Transverse colon (tissue), 4 donors: ENCODE measurements at regions not wholly inside any gene's neighbourhood (a gene's known extent, or its start where the extent isn't known, plus 50 kb on each side); places are given as distances from the start of the nearest gene placed in this dataset.

Experiments used
- DNase-seq: peaks from one replicate; pipeline ENCODE4 v3.0.0-alpha.2; 2019
- H3K27ac ChIP-seq, 4 donors: fragments of 200-600 bp; sonication (generic); 2 replicates each; pipeline ENCODE4 v1.5.1; 2016 to 2018; ENCODE audit warnings: inconsistent platforms in 4 of 4
- H3K27me3 ChIP-seq: fragments of 200-600 bp; sonication (generic); 2 replicates; pipeline ENCODE4 v1.5.1; 2017; ENCODE audit warnings: inconsistent platforms
- H3K36me3 ChIP-seq, 4 donors: fragments of 200-600 bp; sonication (generic); 2 replicates each; pipeline ENCODE4 v1.5.1; 2017 to 2019; ENCODE audit warnings: inconsistent platforms in 4 of 4
- H3K4me1 ChIP-seq, 4 donors: fragments of 200-600 bp; sonication (generic); 2 replicates each; pipeline ENCODE4 v1.5.1; 2017 to 2020; ENCODE audit warnings: inconsistent platforms in 4 of 4
- H3K4me3 ChIP-seq, 4 donors: fragments of 200-600 bp; sonication (generic); 1 replicate in 1 of 4; 2 replicates in 3 of 4; pipeline versions ENCODE4 v1.5.1 to v1.6.1; 2017 to 2019; ENCODE audit warnings: inconsistent platforms in 4 of 4
- H3K9me3 ChIP-seq, 2 donors: fragments of 200-600 bp; sonication (generic); 2 replicates each; pipeline ENCODE4 v1.5.1; 2017 to 2019; ENCODE audit warnings: inconsistent platforms in 2 of 2
- CTCF ChIP-seq, 5 experiments: fragments of 200-600 bp in 3 of 5; fragments of 450-650 bp in 2 of 5; sonication (generic) in 3 of 5; IDR thresholded peaks; 1 replicate in 2 of 5; 2 replicates in 3 of 5; pipeline ENCODE4 v1.5.1; 2016 to 2017; ENCODE audit warnings: antibody characterized with exemption in 5 of 5, inconsistent platforms in 3 of 5, mild to moderate bottlenecking in 2 of 5, moderate library complexity in 1 of 5
- EP300 ChIP-seq: sonication (generic); formaldehyde crosslinking; IDR thresholded peaks from one replicate; pipeline ENCODE4 v1.6.1; 2017; ENCODE audit warnings: antibody characterized with exemption, low read depth
- POLR2A ChIP-seq: fragments of 450-650 bp; IDR thresholded peaks from one replicate; pipeline ENCODE4 v1.6.1; 2016; ENCODE audit warnings: antibody characterized with exemption, mild to moderate bottlenecking, moderate library complexity
- POLR2AphosphoS5 ChIP-seq, 3 donors: sonication (generic); formaldehyde crosslinking; IDR thresholded peaks; one replicate each; pipeline ENCODE4 v1.6.1; 2016; ENCODE audit warnings: antibody characterized with exemption in 3 of 3
- whole genome bisulfite sequencing, 2 donors: methylation state at CpG; one replicate each; pipeline ENCODE4 v1.1.5; 2018; ENCODE audit warnings: low coverage in 1 of 2; 5-methylcytosine and 5-hydroxymethylcytosine counted together
- in situ Hi-C, 4 donors: fragments of 200-750 bp; cut with MboI; loops; one replicate each; pipeline versions ENCODE4 v1.15.0 to v1.15.1; 2017; ENCODE audit warnings: low sequenced_read_pairs in 3 of 4, low pct_ligation_motif_present in 1 of 4, low pct_unique_long_range_greater_than_20kb in 1 of 4
- intact Hi-C: fragments of 100-400 bp; cut with DNase I; formaldehyde crosslinking; loops from one replicate; pipeline ENCODE4 v1.15.1; 2023; ENCODE audit warnings: low total_unique reads

- H3K4me1 ChIP-seq = no peaks in the 10 kb centered on the region
- intact Hi-C loops = no loop called here
- in situ Hi-C loops = no loop called here
- 53 to 56% methylated on average over 3 of the region's 3 CpGs for WGBS, 2 donors
- no peaks in the 10 kb centered on the region for H3K27me3 ChIP-seq
- no peak overlapping the region for H3K27ac ChIP-seq
- no peaks in the 10 kb centered on the region for H3K36me3 ChIP-seq
- no peak overlapping the region for H3K4me3 ChIP-seq
- TF ChIP-seq POLR2AphosphoS5 (IDR thresholded peaks at IDR 0.05) (no peak), CTCF (IDR thresholded peaks at IDR 0.05) (no peak), EP300 (no peak)
- no peaks in the 10 kb centered on the region for H3K9me3 ChIP-seq
- DNase-seq = no peak
Observed at GRCh38 chr5:84603568-84604185, 219.0 kb upstream of the EDIL3 start.

- Histone ChIP-seq H3K4me3 (no peak overlapping the region), H3K36me3 (no peaks in the 10 kb centered on the region), H3K4me1 (no peaks in the 10 kb centered on the region), H3K27me3 (no peaks in the 10 kb centered on the region), H3K27ac (no peak overlapping the region), H3K9me3 (no peaks in the 10 kb centered on the region)
- intact Hi-C loops (no loop called here), in situ Hi-C loops (no loop called here)
- DNase-seq = no peak
- 71 to 91% methylated on average over 1 of the region's 1 CpG for WGBS, 2 donors
- TF ChIP-seq CTCF (IDR thresholded peaks at IDR 0.05) = no peak
- TF ChIP-seq EP300 = no peak
- TF ChIP-seq POLR2AphosphoS5 (IDR thresholded peaks at IDR 0.05) = no peak
- TF ChIP-seq POLR2A = no peak
Observed at GRCh38 chr5:84602371-84602771, 217.7 kb upstream of the EDIL3 start.

- in situ Hi-C loops = no loop called here
- H3K4me1 ChIP-seq = no peaks in the 10 kb centered on the region
- H3K4me3 ChIP-seq = no peak overlapping the region
- TF ChIP-seq CTCF (IDR thresholded peaks at IDR 0.05) = no peak
- TF ChIP-seq POLR2A = no peak
- TF ChIP-seq POLR2AphosphoS5 (IDR thresholded peaks at IDR 0.05) = no peak
- TF ChIP-seq EP300 = no peak
- H3K27me3 ChIP-seq = no peaks in the 10 kb centered on the region
- no peaks in the 10 kb centered on the region for H3K36me3 ChIP-seq
- intact Hi-C loops = no loop called here
- DNase-seq = no peak
- H3K9me3 ChIP-seq = no peaks in the 10 kb centered on the region
- 67 to 74% methylated on average over 1 to 3 of the region's 3 CpGs for WGBS, 2 donors
- H3K27ac ChIP-seq = no peak overlapping the region
Observed at GRCh38 chr5:84599964-84600363, 215.3 kb upstream of the EDIL3 start.

- 67 to 71% methylated on average over 2 of the region's 2 CpGs for WGBS, 2 donors
- Histone ChIP-seq H3K4me3 (no peak overlapping the region), H3K9me3 (no peaks in the 10 kb centered on the region), H3K27me3 (no peaks in the 10 kb centered on the region), H3K4me1 (no peaks in the 10 kb centered on the region), H3K36me3 (no peaks in the 10 kb centered on the region), H3K27ac (no peak overlapping the region)
- DNase-seq = no peak
- in situ Hi-C loops (no loop called here), intact Hi-C loops (no loop called here)
- TF ChIP-seq EP300 (no peak), POLR2AphosphoS5 (IDR thresholded peaks at IDR 0.05) (no peak), CTCF (IDR thresholded peaks at IDR 0.05) (no peak), POLR2A (no peak)
Observed at GRCh38 chr5:84597904-84598303, 213.2 kb upstream of the EDIL3 start.
